GF-D8 (cell line): ENCODE measurements at regions not wholly inside any gene's neighbourhood (a gene's known extent, or its start where the extent isn't known, plus 50 kb on each side); places are given as distances from the start of the nearest gene placed in this dataset.

Experiments
- DNase-seq: peaks from one replicate; lab custom pipeline; 2025; lab: John Stamatoyannopoulos, UW

DNA sequence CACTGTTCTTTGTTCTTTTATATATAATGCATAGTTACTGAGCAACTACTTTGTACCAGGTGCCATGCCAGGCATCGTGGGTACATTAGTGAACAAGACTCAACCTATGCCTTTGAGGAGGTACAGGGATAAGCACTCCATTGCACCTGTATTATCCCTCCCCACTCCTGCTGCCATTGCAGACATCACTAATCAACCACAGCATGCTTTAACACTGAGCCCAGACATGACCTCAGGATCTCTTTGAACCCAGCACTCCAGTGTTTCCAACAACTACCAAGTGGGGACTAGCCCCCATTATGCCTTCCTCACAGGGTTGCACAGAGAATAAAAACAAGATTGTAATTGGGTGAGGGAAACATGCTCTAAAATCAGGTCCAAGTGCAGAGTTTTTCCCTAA lies 60.5 kb upstream of the COL13A1 start:
- no peak for DNase-seq

DNA sequence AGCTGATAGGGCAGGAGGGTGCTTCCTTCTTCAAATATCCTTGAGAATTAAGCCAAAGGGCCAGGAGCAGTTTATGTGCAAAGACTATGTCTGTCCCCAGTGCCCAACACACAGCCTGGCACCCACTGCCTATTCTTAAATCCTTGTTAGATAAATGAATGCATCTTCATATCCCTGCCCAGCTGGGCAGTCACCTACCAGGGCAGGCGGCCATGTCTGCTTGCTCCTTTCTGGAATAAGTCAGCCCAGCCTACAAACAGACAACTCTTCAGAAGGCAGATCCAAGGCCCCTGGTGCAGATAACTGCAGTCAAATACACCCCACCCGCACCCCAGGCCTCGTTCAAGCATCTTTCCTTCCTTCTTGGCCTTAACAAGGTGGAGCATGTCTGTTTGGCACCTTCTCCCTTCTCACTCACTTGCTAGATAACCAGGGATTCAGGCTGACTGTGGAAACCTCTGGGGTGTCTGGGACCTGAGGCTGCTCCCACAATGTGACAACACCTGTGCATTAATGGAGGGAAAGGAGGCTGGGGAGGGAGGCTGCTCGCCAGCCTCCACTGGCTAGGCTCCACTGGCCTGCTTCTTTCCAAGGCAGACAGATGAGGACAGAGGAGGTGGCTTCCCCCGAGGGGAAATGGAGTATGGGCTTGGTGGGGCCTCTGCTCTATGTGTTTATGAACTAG lies 59.9 kb upstream of the COL13A1 start:
- DNase-seq = no peak

DNA sequence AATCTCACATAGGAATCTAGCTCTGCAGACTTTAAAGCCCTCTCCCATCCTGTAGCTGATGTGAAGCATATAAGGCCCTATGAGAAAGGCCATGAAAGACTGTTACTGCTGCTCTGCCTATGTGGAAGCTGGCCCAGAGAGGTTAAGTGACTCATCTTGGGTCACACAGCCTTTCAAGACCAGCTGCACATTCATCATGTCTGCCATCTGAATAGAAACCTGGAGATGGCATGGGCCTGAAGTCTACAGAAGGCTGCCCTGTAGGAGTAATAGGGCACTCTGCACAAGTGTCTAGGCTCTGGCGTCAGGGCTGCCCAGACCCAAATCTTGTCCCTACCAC lies 59.4 kb upstream of the COL13A1 start:
- DNase-seq = no peak

DNA sequence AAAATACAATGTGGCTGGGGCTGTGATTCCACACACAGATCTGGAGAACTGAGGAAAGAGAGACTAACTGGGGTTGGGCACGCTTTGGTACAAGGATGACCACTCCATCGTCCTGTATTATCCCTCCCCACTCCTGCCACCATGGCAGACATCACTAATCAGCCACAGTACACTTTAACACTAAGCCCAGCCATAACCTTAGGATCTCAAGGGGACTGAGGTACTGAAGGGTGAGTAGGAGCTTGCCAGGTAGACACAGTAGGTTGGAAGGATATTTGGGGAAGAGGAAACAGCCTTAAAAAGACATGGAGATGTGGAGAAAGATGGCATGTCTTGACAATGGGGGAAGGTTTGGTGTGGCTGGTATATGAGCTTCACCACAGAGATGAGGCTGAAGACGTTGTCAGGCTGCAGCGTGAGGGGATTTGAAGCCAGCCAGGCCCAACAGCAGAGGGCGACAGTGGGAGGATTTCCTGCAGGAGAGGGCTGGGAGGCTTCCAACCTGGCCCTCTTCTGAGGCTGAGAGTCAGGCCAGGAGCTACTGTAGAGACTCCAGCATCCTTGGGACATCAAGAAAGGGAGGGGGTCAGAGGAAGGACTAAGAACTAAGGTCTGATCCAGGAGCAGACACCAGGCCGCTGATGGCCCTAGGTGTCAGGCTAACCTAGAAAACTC lies 58.6 kb upstream of the COL13A1 start:
- DNase-seq = no peak

DNA sequence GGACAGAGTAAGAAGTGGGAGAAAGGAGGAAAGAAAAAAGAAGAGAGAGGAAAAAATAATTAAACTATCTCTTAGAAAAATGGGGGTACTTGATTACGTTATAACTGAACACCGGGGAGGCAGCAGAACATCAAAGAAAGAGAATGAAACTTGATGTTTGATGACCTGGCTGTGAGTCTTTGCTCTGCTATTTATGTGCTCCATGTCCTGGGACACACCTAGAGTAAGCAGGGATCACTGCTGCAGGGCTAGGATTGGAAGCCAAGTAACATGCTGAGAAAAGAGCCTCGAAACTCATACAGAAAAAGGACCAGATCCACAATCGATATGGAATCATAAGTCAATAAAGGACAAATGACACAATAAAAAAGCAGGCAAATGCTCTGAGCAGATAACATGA lies 56.7 kb upstream of the COL13A1 start:
- DNase-seq = no peak

DNA sequence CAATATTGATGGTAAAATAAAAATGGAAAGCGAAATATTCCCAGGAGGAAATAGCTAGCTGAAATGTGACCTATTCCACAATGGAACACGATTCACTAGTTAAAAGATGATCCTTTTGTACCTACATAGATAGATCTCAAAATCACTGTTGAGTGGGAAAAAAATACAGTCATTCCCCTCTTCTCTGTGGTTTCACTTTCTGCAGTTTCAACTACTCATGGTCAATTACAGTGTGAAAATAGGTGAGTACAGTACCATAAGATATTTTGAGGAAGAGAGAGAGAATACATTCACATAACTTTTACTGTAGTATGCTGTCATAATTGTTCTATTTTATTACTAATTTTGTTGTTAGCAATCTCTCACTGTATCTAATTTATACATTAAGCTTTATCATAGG lies 56.0 kb upstream of the COL13A1 start:
- no peak for DNase-seq

DNA sequence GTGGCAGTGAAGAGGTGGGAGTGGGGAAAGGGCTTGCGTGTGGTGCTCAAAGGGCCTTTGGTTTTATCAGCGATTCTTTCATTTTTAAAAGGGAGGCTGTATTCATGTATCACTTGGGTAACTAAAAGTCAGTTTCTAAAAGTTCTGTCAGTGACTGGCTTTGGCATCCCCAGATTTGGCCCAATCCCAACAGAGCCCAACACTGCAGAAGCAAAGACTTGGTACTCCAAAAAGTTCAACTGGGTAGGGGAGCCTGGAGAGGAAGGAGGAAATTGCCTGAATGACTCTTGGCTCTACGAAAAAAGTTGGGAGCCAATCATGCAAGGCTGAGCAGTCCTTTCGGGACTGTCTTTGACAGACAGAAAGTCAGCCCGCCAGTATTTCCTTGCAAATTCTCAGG lies 54.5 kb upstream of the COL13A1 start:
- no peak for DNase-seq

DNA sequence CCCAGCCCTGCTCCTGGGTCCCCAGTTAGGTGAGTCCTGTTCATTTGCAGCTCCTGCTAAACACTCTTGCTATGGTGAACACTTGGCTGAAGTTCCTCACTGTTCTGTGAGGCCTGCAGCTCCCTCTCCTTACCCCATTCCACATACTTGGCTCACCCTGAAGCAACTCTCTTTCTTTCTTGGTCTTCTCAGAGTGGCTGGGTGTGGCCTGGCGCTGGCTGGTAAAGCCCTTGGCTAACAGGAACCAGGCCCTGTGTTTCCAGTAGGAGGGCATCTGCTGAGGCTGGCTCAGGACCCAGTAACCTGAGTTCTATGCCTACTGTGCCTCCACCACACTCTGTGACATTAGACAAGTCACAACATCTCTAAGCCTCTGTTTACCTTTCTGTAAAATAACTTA lies 53.1 kb upstream of the COL13A1 start:
- DNase-seq = no peak

DNA sequence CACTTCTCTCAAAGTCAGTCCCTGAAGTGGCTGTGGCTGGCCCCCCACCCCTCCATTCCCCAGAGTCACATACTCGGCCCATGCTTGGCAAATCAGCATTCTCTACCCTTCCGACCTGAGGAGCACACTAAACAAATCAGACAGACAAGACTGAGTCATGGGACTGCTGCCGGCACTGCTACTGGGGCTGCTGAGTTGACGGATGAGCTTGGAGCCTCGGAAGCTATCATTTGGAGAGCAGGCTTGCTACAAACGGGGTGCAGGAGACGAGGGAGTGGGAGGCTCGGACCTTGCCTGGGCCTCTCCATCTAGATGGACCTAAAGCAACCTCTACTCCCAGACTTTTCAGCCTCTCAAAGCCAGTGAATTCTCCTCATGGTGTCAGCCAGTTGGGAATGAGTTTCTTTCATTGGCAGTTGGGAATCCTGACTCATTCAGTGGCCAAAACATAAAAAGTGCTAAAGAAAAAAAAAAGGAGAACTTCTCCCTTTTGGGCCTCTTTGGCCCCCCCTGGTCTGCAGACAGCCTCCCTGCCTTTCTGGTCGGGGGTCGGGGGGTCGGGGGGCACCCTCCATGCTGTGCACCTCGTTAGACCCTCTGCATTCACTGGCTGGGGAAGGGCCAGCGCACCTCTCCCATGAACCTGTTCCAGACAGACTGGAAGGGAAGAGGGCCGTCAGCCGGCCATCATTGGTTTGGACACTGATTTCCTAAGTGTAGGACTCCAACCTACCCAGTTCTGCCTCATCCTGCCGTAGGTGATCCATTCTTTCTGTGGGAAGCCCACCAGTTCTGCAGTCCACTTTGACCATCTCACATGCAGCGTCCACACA lies 52.3 kb upstream of the COL13A1 start:
- no peak for DNase-seq

DNA sequence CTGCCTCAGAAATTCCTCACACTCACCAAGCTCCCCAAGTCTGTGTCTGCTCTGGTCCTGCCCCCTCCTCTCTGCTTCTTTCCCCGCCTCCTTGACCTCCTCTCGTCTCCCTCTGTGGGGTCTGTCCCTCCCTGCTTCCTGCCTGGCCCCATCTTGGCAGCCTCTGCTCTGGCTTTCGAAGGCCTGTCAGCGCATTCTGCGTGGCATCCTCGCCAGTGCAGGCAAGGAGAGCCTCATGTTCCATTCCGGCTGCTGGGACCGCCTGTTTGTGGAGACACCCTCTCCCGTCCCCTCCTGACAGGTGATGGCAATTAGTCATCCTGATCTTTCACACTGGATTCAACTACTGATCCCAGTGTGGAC lies 51.7 kb upstream of the COL13A1 start:
- DNase-seq = no peak

DNA sequence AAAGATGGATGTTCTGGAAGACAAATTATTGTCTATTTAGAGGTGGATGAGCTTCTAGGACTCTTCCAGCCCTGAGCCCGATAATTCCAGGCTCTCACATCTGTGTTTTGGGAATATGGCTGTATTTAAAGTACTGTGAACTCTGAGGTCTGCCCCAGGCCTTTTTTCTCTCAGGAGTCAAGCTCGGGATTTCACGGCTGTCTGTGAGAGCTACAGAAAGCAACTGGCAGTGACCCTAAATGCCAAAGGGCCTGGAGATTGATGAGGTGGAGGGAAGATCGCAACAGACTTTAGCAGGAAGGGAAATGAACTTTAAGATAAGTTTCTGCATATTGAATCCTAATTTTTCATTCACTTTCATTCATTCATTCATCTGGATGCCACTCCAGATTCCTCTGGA lies 51.0 kb upstream of the COL13A1 start:
- DNase-seq = no peak

DNA sequence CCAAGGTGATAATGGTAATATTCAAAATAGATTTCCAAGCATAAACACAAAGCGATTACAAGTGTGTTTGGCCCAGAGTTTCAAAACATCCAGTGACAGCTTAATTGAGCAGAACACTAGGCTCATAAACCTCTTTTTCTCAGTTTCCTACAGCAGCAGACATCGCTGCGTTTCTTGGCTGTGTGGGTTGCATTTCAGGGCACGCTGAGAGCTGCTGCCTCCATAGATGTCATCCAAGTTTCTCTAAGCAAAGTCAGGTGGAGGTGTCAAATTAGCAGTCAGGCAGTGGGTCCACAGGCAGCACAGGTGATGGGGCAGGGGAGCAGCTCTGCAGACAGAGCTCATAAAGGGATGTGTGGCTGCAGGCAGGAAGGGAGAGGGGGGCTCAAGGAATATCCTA lies 50.5 kb upstream of the COL13A1 start:
- DNase-seq = no peak
